ENCODE measurements at regions not wholly inside any gene's neighbourhood (a gene's known extent, or its start where the extent isn't known, plus 50 kb on each side); places are given as distances from the start of the nearest gene placed in this dataset.

DNA sequence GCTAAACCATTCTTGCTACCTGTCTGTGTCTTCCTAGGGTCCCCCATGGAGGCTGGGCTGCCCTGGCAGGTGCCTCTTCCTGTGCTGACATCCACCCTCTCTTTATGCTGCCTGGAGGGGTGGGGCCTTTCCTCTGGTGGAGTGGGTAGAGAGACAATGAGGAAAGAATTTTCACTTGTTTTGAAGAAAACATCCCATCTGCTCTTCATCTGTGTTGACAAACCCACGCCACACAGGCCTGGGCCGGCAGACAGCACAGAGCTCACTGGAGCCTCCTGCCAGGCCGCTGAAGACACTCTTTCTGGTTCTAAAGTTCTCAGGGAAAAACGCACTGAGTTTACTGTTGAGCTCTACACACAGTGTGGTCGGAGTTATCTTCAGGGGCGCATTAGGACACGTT is 328.2 kb downstream of the GLRX3 start:
- Histone ChIP-seq H3K23ac (ENCODE audit: low read depth, low read length) (no peak overlapping the region), H3K14ac (replicated peaks; ENCODE audit: low read depth, low read length) (no peak overlapping the region), H4K8ac (ENCODE audit: low read depth in 2 of 2, low read length in 2 of 2) (no peak overlapping the region), H2BK15ac (ENCODE audit: low read depth, low read length) (no peak overlapping the region), H2AK5ac (ENCODE audit: low read depth, low read length) (no peak overlapping the region), H4K91ac (ENCODE audit: insufficient read depth, low read depth, low read length) (no peak overlapping the region), H3K9me3 (ENCODE audit: control insufficient read depth, insufficient read depth, low read length) (peaks cover 34% of the 10 kb centered on the region), H2BK120ac (ENCODE audit: low read depth, low read length) (no peak overlapping the region), H3K18ac (ENCODE audit: low read depth, low read length) (no peak overlapping the region), H3K4ac (ENCODE audit: low read depth, low read length) (no peak overlapping the region), H3K56ac (ENCODE audit: extremely low read depth, insufficient read depth, low read length) (no peak overlapping the region), H2BK5ac (ENCODE audit: low read depth, low read length, poor library complexity, severe bottlenecking) (no peak overlapping the region), H4K5ac (ENCODE audit: low read depth, low read length) (no peak overlapping the region), H2BK20ac (ENCODE audit: low read depth, low read length) (no peak overlapping the region), H3K36me3 (ENCODE audit: control insufficient read depth, insufficient read depth, low read length) (no peaks in the 10 kb centered on the region), H4K20me1 (ENCODE audit: insufficient read depth, low read length) (no peaks in the 10 kb centered on the region), H3K79me1 (ENCODE audit: low read depth in 1 of 2, low read length in 2 of 2) (no peaks in the 10 kb centered on the region), H3K9me1 (ENCODE audit: insufficient read depth, low read length) (no peaks in the 10 kb centered on the region), H3K27me3 (ENCODE audit: control insufficient read depth, insufficient read depth, low read length) (no peaks in the 10 kb centered on the region), H3K4me3 (ENCODE audit: insufficient read depth, low read depth, low read length) (no peak overlapping the region), H3K9ac (ENCODE audit: low read depth, low read length) (no peak overlapping the region), H2AFZ (replicated peaks; ENCODE audit: low read length, poor library complexity) (no peak overlapping the region), H3K4me2 (ENCODE audit: low read depth, low read length) (no peak overlapping the region), H3K4me1 (ENCODE audit: control insufficient read depth, insufficient read depth, low read length) (no peaks in the 10 kb centered on the region), H2AK9ac (replicated peaks; ENCODE audit: low read depth, low read length, poor library complexity) (no peak overlapping the region), H3K27ac (ENCODE audit: insufficient read depth, low read length) (no peak overlapping the region)
- intact Hi-C loops (cut with micrococcal nuclease), result no loop called here
- no TSS peak for BruUV-seq (replicated peaks)
- ChIA-PET POLR2A (ENCODE audit: unreplicated experiment) (no interaction called here), CTCF (no interaction called here)
- TF ChIP-seq RCOR1 (IDR thresholded peaks at IDR 0.05; ENCODE audit: insufficient replicate concordance, low read length) (no peak), RFX5 (IDR thresholded peaks at IDR 0.05; ENCODE audit: low read depth, low read length) (no peak), MAZ (IDR thresholded peaks at IDR 0.05; ENCODE audit: borderline replicate concordance, low read depth, low read length) (no peak), NFE2L2 (IDR thresholded peaks at IDR 0.05; ENCODE audit: low read depth, low read length) (no peak), MAFK (IDR thresholded peaks at IDR 0.05; ENCODE audit: low read depth, low read length) (no peak), CEBPB (IDR thresholded peaks at IDR 0.05; ENCODE audit: low read depth, low read length) (no peak), FOS (IDR thresholded peaks at IDR 0.05; ENCODE audit: low read depth, low read length) (no peak), RAD21 (IDR thresholded peaks at IDR 0.05; ENCODE audit: low read length) (no peak), CHD1 (IDR thresholded peaks at IDR 0.05; ENCODE audit: low read depth, low read length) (no peak), MXI1 (IDR thresholded peaks at IDR 0.05; ENCODE audit: borderline replicate concordance, low read depth, low read length) (no peak), SMC3 (IDR thresholded peaks at IDR 0.05; ENCODE audit: low read depth, low read length) (no peak), POLR2A (IDR thresholded peaks at IDR 0.05; ENCODE audit: low read depth, low read length) (no peak), BHLHE40 (IDR thresholded peaks at IDR 0.05; ENCODE audit: low read depth, low read length) (no peak)
- TF ChIP-seq, protein P1, sequence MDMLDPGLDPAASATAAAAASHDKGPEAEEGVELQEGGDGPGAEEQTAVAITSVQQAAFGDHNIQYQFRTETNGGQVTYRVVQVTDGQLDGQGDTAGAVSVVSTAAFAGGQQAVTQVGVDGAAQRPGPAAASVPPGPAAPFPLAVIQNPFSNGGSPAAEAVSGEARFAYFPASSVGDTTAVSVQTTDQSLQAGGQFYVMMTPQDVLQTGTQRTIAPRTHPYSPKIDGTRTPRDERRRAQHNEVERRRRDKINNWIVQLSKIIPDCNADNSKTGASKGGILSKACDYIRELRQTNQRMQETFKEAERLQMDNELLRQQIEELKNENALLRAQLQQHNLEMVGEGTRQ (IDR thresholded peaks at IDR 0.05; ENCODE audit: low read depth, low read length), result no peak
- TF ChIP-seq, protein P2, sequence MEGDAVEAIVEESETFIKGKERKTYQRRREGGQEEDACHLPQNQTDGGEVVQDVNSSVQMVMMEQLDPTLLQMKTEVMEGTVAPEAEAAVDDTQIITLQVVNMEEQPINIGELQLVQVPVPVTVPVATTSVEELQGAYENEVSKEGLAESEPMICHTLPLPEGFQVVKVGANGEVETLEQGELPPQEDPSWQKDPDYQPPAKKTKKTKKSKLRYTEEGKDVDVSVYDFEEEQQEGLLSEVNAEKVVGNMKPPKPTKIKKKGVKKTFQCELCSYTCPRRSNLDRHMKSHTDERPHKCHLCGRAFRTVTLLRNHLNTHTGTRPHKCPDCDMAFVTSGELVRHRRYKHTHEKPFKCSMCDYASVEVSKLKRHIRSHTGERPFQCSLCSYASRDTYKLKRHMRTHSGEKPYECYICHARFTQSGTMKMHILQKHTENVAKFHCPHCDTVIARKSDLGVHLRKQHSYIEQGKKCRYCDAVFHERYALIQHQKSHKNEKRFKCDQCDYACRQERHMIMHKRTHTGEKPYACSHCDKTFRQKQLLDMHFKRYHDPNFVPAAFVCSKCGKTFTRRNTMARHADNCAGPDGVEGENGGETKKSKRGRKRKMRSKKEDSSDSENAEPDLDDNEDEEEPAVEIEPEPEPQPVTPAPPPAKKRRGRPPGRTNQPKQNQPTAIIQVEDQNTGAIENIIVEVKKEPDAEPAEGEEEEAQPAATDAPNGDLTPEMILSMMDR (conservative IDR thresholded peaks at IDR 0.05; ENCODE audit: low read depth, low read length), result no peak
- TF ChIP-seq, protein P3, sequence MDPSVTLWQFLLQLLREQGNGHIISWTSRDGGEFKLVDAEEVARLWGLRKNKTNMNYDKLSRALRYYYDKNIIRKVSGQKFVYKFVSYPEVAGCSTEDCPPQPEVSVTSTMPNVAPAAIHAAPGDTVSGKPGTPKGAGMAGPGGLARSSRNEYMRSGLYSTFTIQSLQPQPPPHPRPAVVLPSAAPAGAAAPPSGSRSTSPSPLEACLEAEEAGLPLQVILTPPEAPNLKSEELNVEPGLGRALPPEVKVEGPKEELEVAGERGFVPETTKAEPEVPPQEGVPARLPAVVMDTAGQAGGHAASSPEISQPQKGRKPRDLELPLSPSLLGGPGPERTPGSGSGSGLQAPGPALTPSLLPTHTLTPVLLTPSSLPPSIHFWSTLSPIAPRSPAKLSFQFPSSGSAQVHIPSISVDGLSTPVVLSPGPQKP (IDR thresholded peaks at IDR 0.05; ENCODE audit: borderline replicate concordance, low read depth, low read length), result no peak
- dilution Hi-C loops (cut with HindIII; ENCODE audit: low sequenced_read_pairs, unreplicated experiment), result no loop called here
- DNase-seq (no peak), ATAC-seq (ENCODE audit: low read depth) (no peak)
- WGBS, 2 experiments (ENCODE audit: extremely low coverage in 2 of 2, insufficient read length in 1 of 2), result no CpG with 5 or more reads among the region's 7 CpGs
- in situ Hi-C loops (cut with MboI; ENCODE audit: low sequenced_read_pairs), result no loop called here
